Osteoblast (primary cell): ENCODE measurements at regions not wholly inside any gene's neighbourhood (a gene's known extent, or its start where the extent isn't known, plus 50 kb on each side); places are given as distances from the start of the nearest gene placed in this dataset.
"Not testable (repeated sequence)": the region's sequence is repeated elsewhere in the genome, so short reads cannot be mapped to it uniquely, and the experiment has no call there.

Experiments
- DNase-seq: peaks from one replicate; pipeline ENCODE4 v3.0.0; 2011; ENCODE audit warnings: low spot score, mixed read lengths; ENCODE audit not compliant: insufficient read length; ENCODE audit errors: missing footprints
- H2AFZ ChIP-seq: 2 replicates; pipeline ENCODE4 v1.6.0; 2011; ENCODE audit warnings: mild to moderate bottlenecking, low read length
- H3K27ac ChIP-seq: 2 replicates; pipeline ENCODE4 v1.5.1; 2011; ENCODE audit warnings: mild to moderate bottlenecking, low read depth, low read length, moderate library complexity
- H3K27me3 ChIP-seq: 2 replicates; pipeline ENCODE4 v1.6.0; 2012; ENCODE audit warnings: mild to moderate bottlenecking, control low read depth, inconsistent platforms, low read length, moderate library complexity; ENCODE audit not compliant: insufficient read depth
- H3K36me3 ChIP-seq: 2 replicates; pipeline ENCODE4 v1.5.1; 2011; ENCODE audit warnings: mild to moderate bottlenecking, low read length, control low read depth, moderate library complexity; ENCODE audit not compliant: insufficient read depth
- H3K4me1 ChIP-seq: 2 replicates; pipeline ENCODE4 v1.5.1; 2011; ENCODE audit warnings: mild to moderate bottlenecking, low read length, control low read depth, moderate library complexity; ENCODE audit not compliant: insufficient read depth
- H3K4me2 ChIP-seq: 2 replicates; pipeline ENCODE4 v1.6.0; 2011; ENCODE audit warnings: mild to moderate bottlenecking, low read length; ENCODE audit not compliant: insufficient read depth
- H3K4me3 ChIP-seq: fragments of 200-600 bp; sonication (generic); 3 replicates; pipeline ENCODE4 v1.5.1; 2012; ENCODE audit warnings: mild to moderate bottlenecking, low read length, inconsistent platforms; ENCODE audit not compliant: insufficient read depth
- H3K79me2 ChIP-seq: 2 replicates; pipeline ENCODE4 v1.6.0; 2012; ENCODE audit warnings: mild to moderate bottlenecking, low read length, control low read depth, inconsistent platforms; ENCODE audit not compliant: insufficient read depth
- H3K9me3 ChIP-seq: 2 replicates; pipeline ENCODE4 v1.5.1; 2011; ENCODE audit warnings: low read depth, low read length, control low read depth
- H4K20me1 ChIP-seq: 2 replicates; pipeline ENCODE4 v1.6.0; 2012; ENCODE audit warnings: mild to moderate bottlenecking, low read length, control low read depth; ENCODE audit not compliant: insufficient read depth

GRCh38 chr1:149635290-149635899 is 51.7 kb downstream of the PPIAL4C start:
- H3K27me3 ChIP-seq, H3K36me3 ChIP-seq, H3K4me2 ChIP-seq, H3K4me3 ChIP-seq, DNase-seq, H4K20me1 ChIP-seq, H3K9me3 ChIP-seq, H3K79me2 ChIP-seq, H2AFZ ChIP-seq, H3K4me1 ChIP-seq, H3K27ac ChIP-seq: not testable (repeated sequence)

- Histone ChIP-seq H2AFZ (peak overlapping the region; percentile 86), H3K4me2 (peak overlapping the region; percentile 82), H3K27ac (peak overlapping the region; percentile 93), H3K4me3 (peak overlapping the region; percentile 70)
- H3K27me3 ChIP-seq, H3K36me3 ChIP-seq, H3K79me2 ChIP-seq, H4K20me1 ChIP-seq, H3K4me1 ChIP-seq, H3K9me3 ChIP-seq: not testable (repeated sequence)
- peak; percentile 86 for DNase-seq
Observed at GRCh38 chr1:149636286-149637122, 52.9 kb downstream of the PPIAL4C start.

GRCh38 chr1:149638481-149638880 is 54.8 kb downstream of the PPIAL4C start:
- H3K27ac ChIP-seq, H3K79me2 ChIP-seq, H2AFZ ChIP-seq, DNase-seq, H3K27me3 ChIP-seq, H4K20me1 ChIP-seq, H3K4me3 ChIP-seq, H3K9me3 ChIP-seq, H3K4me2 ChIP-seq, H3K36me3 ChIP-seq, H3K4me1 ChIP-seq: not testable (repeated sequence)

GRCh38 chr1:149638901-149639658 is 55.4 kb downstream of the PPIAL4C start:
- not testable (repeated sequence) for H3K4me3 ChIP-seq, H3K36me3 ChIP-seq, H3K4me2 ChIP-seq, H3K9me3 ChIP-seq, H2AFZ ChIP-seq, H3K27me3 ChIP-seq, H4K20me1 ChIP-seq, DNase-seq, H3K79me2 ChIP-seq, H3K27ac ChIP-seq, H3K4me1 ChIP-seq

- H3K9me3 ChIP-seq, H3K4me3 ChIP-seq, H4K20me1 ChIP-seq, H3K4me2 ChIP-seq, H3K27me3 ChIP-seq, H3K79me2 ChIP-seq, H2AFZ ChIP-seq, H3K4me1 ChIP-seq, H3K36me3 ChIP-seq, H3K27ac ChIP-seq, DNase-seq: not testable (repeated sequence)
Observed at GRCh38 chr1:149641179-149641578, 57.5 kb downstream of the PPIAL4C start.

- not testable (repeated sequence) for H3K79me2 ChIP-seq, DNase-seq, H3K4me3 ChIP-seq, H3K27me3 ChIP-seq, H4K20me1 ChIP-seq, H3K4me2 ChIP-seq, H3K36me3 ChIP-seq, H3K9me3 ChIP-seq, H3K27ac ChIP-seq, H2AFZ ChIP-seq, H3K4me1 ChIP-seq
Observed at GRCh38 chr1:149644818-149645217, 61.2 kb downstream of the PPIAL4C start.

- not testable (repeated sequence) for H4K20me1 ChIP-seq, H3K36me3 ChIP-seq, H2AFZ ChIP-seq, H3K9me3 ChIP-seq, DNase-seq, H3K27me3 ChIP-seq, H3K4me1 ChIP-seq, H3K27ac ChIP-seq, H3K79me2 ChIP-seq
- peak overlapping the region; percentile 28 for H3K4me2 ChIP-seq
- peak overlapping the region; percentile 35 for H3K4me3 ChIP-seq
Observed at GRCh38 chr1:149646360-149647017, 62.8 kb downstream of the PPIAL4C start.

GRCh38 chr1:149647018-149647373 is 63.3 kb downstream of the PPIAL4C start:
- DNase-seq, H3K27ac ChIP-seq, H2AFZ ChIP-seq, H3K79me2 ChIP-seq, H3K9me3 ChIP-seq, H3K36me3 ChIP-seq, H3K4me1 ChIP-seq, H3K27me3 ChIP-seq, H4K20me1 ChIP-seq: not testable (repeated sequence)
- peak overlapping the region; percentile 33 for H3K4me3 ChIP-seq
- peak overlapping the region; percentile 28 for H3K4me2 ChIP-seq
